HL-60 (cell line): ENCODE measurements at regions not wholly inside any gene's neighbourhood (a gene's known extent, or its start where the extent isn't known, plus 50 kb on each side); places are given as distances from the start of the nearest gene placed in this dataset.

Experiments used
- DNase-seq, 2 experiments: peaks; one replicate each; pipeline ENCODE4 v3.0.0-alpha.2; 2010 to 2020; ENCODE audit warnings: low read depth in 1 of 2, low spot score in 1 of 2
- H3K27ac ChIP-seq: fragments of 250-450 bp; sonication (Bioruptor Pico); replicated peaks from 2 replicates; pipeline ENCODE4 v1.5.1; 2020; ENCODE audit warnings: mild to moderate bottlenecking, moderate library complexity
- H3K27me3 ChIP-seq: fragments of 250-450 bp; sonication (Bioruptor Pico); 2 replicates; pipeline ENCODE4 v1.5.1; 2021; ENCODE audit warnings: mild to moderate bottlenecking, moderate library complexity; ENCODE audit not compliant: insufficient read depth, poor library complexity, severe bottlenecking
- H3K4me3 ChIP-seq: replicated peaks from 2 replicates; pipeline ENCODE4 v1.5.1; 2011; ENCODE audit warnings: mild to moderate bottlenecking, control low read depth, low read length; ENCODE audit not compliant: insufficient read depth
- CTCF ChIP-seq: IDR thresholded peaks from one replicate; pipeline ENCODE4 v1.5.1; 2011; ENCODE audit warnings: low read length, control low read depth, inconsistent platforms; ENCODE audit not compliant: insufficient read depth
- GABPA ChIP-seq: IDR thresholded peaks from 2 replicates; pipeline ENCODE4 v1.6.1; 2012; ENCODE audit warnings: low read depth
- POLR2AphosphoS5 ChIP-seq: IDR thresholded peaks from 2 replicates; pipeline ENCODE4 v1.6.1; 2012; ENCODE audit warnings: low read depth
- REST ChIP-seq: IDR thresholded peaks from 2 replicates; pipeline ENCODE4 v1.6.1; 2012; ENCODE audit warnings: low read depth; ENCODE audit not compliant: insufficient replicate concordance
- SPI1 ChIP-seq: IDR thresholded peaks from 2 replicates; pipeline ENCODE4 v1.6.1; 2012; ENCODE audit warnings: low read depth, mild to moderate bottlenecking, borderline replicate concordance

DNA sequence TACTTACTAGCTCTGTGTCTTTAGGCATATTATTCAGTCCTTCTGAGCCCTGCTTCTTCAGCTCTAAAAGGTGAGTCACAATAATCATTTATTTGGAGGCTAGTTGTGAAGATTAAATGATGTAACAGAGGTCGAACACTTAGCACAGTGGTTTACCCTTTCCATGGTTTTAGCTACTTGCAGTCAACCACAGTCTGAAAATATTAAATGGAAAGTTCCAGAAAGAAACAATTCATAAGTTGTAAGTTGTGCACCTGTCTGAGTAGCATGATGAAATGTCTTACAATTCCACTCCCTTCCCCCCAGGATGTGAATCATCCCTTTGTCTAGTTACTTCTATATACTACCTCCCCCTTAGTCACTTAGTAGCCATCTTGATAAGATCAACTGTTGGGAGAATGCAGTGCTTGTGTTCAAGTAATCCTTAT lies 217.6 kb upstream of the THUMPD2 start:
- no peak overlapping the region for H3K4me3 ChIP-seq
- H3K27me3 ChIP-seq, result no peaks in the 10 kb centered on the region
- H3K27ac ChIP-seq, result no peak overlapping the region
- peak in 1 of 2 experiments; percentile 18 for DNase-seq
- TF ChIP-seq REST (no peak), GABPA (no peak), POLR2AphosphoS5 (no peak), CTCF (no peak), SPI1 (no peak)

DNA sequence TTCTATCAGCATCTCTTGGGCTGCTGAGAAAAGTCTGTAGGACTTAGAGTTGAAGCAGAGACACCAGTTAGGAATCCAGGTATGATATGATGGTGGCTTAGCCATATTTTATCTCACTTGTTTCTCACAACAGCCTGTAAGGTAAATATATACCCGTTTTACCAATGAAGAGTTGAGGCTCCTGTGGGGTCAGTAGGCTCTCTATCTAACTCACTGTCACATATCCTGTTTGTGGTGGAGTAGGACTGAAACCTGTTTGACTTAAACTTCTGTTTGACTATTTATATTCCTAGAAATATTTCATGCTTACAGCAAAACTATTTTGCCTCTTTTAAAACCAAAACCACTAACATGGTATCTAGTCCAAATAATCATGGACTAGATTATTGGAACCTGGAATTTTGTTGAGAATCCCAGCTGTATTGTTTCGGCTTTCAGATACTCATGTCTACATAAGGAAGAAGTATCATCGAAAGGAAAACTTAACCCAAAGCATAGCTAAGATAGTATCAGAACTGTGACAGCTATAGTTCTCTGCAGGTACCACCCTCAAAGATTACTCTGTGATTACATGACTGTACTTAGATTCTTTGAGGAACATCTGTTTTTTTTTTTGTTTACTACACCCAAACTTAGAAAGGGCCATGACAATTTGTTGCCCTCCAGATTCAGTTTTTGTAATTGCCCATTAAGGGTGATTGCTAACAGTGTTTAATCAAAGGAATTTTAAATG lies 216.1 kb upstream of the THUMPD2 start:
- Histone ChIP-seq H3K4me3 (no peak overlapping the region), H3K27me3 (no peaks in the 10 kb centered on the region), H3K27ac (no peak overlapping the region)
- no peak for DNase-seq
- TF ChIP-seq GABPA (no peak), CTCF (no peak)

DNA sequence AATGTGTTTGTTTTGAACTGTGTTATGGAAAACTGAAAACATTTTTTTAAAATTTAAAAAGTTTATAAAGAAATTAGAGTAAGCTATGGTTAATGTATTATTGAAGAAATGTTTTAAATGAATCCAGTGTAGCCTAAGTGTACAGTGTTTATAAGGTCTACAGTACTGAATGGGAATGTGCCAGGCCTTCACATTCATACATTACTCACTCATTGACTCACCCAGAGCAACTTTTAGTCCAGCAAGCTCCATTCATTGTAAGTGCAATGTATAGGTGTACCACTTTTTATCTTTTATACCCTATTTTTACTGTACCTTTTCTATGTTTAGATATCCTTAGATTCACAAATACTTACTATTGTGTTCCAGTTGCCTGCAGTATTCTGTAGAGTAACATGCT lies 215.1 kb upstream of the THUMPD2 start:
- TF ChIP-seq SPI1 (no peak), REST (no peak), CTCF (no peak), GABPA (no peak), POLR2AphosphoS5 (no peak)
- no peak for DNase-seq
- H3K4me3 ChIP-seq, result no peak overlapping the region
- no peaks in the 10 kb centered on the region for H3K27me3 ChIP-seq
- H3K27ac ChIP-seq, result no peak overlapping the region

DNA sequence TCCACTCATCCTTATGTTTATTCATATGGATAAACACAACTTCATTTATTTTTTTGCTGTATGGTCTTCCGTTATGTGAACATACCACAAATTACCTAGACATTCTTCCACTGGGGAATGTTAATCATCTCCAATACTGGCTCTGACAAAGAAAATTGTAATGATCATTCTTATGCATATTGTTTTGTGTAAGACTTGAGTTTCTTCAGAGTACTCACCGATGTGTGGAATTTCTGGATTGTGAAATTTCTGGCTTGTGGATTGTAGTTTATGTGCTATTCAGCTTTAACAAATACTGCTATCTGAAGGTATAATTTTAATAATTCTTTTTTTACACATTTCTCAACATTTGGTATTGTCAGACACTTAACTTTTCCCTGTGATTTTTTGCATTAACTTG lies 212.2 kb upstream of the THUMPD2 start:
- no peak overlapping the region for H3K4me3 ChIP-seq
- no peak for DNase-seq
- no peak overlapping the region for H3K27ac ChIP-seq
- H3K27me3 ChIP-seq, result no peaks in the 10 kb centered on the region
- TF ChIP-seq GABPA (no peak), REST (no peak), POLR2AphosphoS5 (no peak), SPI1 (no peak), CTCF (no peak)
